ENCODE measurements at regions not wholly inside any gene's neighbourhood (a gene's known extent, or its start where the extent isn't known, plus 50 kb on each side); places are given as distances from the start of the nearest gene placed in this dataset.

DNA sequence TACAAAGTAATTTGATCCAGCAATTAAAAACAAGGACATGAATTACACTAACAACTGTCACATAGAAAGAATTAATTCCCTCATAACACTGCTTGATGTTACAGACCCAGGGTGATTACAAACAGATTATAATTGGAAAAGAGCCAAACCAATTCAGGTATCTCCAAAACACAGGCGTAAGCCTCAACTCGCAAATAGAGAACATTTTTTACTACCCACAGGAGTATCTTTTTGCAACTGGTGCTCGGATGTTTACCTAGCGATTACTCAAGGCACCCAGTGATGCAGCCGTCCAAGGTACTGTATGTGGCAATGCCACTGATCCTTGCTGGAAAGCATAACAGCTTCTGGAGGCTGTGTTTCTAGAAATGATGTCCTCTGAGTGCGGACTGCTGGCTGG lies 386.1 kb upstream of the KIF2A start:
- no peak for TF ChIP-seq EZH2 (IDR thresholded peaks at IDR 0.05; ENCODE audit: borderline replicate concordance, low read depth, low read length, severe bottlenecking)
- TF ChIP-seq CTCF (IDR thresholded peaks at IDR 0.05; ENCODE audit: borderline replicate concordance, extremely low read depth, low read length, poor library complexity, severe bottlenecking): no peak
